Activated T-helper 1 cell treated with anti-CD3 and anti-CD28 coated beads, Interleukin-2, amount 50 U/mL, for 16 hours (primary cell): ENCODE measurements at regions not wholly inside any gene's neighbourhood (a gene's known extent, or its start where the extent isn't known, plus 50 kb on each side); places are given as distances from the start of the nearest gene placed in this dataset.

Experiments used
- DNase-seq, 2 donors: peaks; one replicate each; pipeline ENCODE4 v3.0.0-alpha.2; 2020; ENCODE audit warnings: low read depth in 1 of 2, low spot score in 1 of 2

GRCh38 chr6:37105148-37106050 is 64.6 kb upstream of the PIM1 start:
- DNase-seq, result no peak

- DNase-seq, result no peak
Measured at GRCh38 chr6:37106051-37106363, 63.9 kb upstream of the PIM1 start.

GRCh38 chr6:37106554-37106953 is 63.4 kb upstream of the PIM1 start:
- DNase-seq, result no peak

GRCh38 chr6:37106982-37107491 is 62.9 kb upstream of the PIM1 start:
- no peak for DNase-seq

- no peak for DNase-seq
Measured at GRCh38 chr6:37109714-37110499, 60.0 kb upstream of the PIM1 start.

- no peak for DNase-seq
Measured at GRCh38 chr6:37110500-37111461, 59.2 kb upstream of the PIM1 start.

GRCh38 chr6:37113976-37114375 is 56.0 kb upstream of the PIM1 start:
- DNase-seq, result no peak

- no peak for DNase-seq
Measured at GRCh38 chr6:37114612-37115011, 55.3 kb upstream of the PIM1 start.

- no peak for DNase-seq
Measured at GRCh38 chr6:37115236-37115895, 54.6 kb upstream of the PIM1 start.

GRCh38 chr6:37116326-37116725 is 53.6 kb upstream of the PIM1 start:
- DNase-seq, result no peak

GRCh38 chr6:37119387-37119886 is 50.5 kb upstream of the PIM1 start:
- no peak for DNase-seq
